ENCODE measurements at regions not wholly inside any gene's neighbourhood (a gene's known extent, or its start where the extent isn't known, plus 50 kb on each side); places are given as distances from the start of the nearest gene placed in this dataset.

- Mint-ChIP-seq H3K36me3 (no peaks in the 10 kb centered on the region), H3K9me3 (no peaks in the 10 kb centered on the region), H3K4me1 (peaks cover 3% of the 10 kb centered on the region), H3K27me3 (ENCODE audit: low read depth) (no peaks in the 10 kb centered on the region), H3K4me3 (no peak overlapping the region), H3K27ac (no peak overlapping the region)
- no peak for TF ChIP-seq CTCF (IDR thresholded peaks at IDR 0.05; ENCODE audit: unreplicated experiment)
- no peak for DNase-seq (ENCODE audit: low spot score in 2 of 2, unreplicated experiment in 2 of 2)
Observed at GRCh38 chr9:89967527-89967926, 362.7 kb downstream of the GADD45G start.

- Mint-ChIP-seq H3K4me3 (no peak overlapping the region), H3K27me3 (ENCODE audit: low read depth) (no peaks in the 10 kb centered on the region), H3K9me3 (no peaks in the 10 kb centered on the region), H3K27ac (no peak overlapping the region), H3K36me3 (no peaks in the 10 kb centered on the region), H3K4me1 (peaks cover 3% of the 10 kb centered on the region)
- no peak for DNase-seq (ENCODE audit: low spot score in 2 of 2, unreplicated experiment in 2 of 2)
- TF ChIP-seq CTCF (IDR thresholded peaks at IDR 0.05; ENCODE audit: unreplicated experiment): no peak
Observed at GRCh38 chr9:89969156-89969675, 364.4 kb downstream of the GADD45G start.

GRCh38 chr9:89969881-89970639, 365.2 kb downstream of the GADD45G start:
- DNase-seq (ENCODE audit: low spot score in 2 of 2, unreplicated experiment in 2 of 2): no peak
- no peak overlapping the region for H3K4me3 Mint-ChIP-seq
- peaks cover 3% of the 10 kb centered on the region for H3K4me1 Mint-ChIP-seq
- no peaks in the 10 kb centered on the region for H3K36me3 Mint-ChIP-seq
- no peaks in the 10 kb centered on the region for H3K27me3 Mint-ChIP-seq (ENCODE audit: low read depth)
- TF ChIP-seq CTCF (IDR thresholded peaks at IDR 0.05; ENCODE audit: unreplicated experiment): no peak
- H3K9me3 Mint-ChIP-seq: no peaks in the 10 kb centered on the region
- H3K27ac Mint-ChIP-seq: no peak overlapping the region

DNA sequence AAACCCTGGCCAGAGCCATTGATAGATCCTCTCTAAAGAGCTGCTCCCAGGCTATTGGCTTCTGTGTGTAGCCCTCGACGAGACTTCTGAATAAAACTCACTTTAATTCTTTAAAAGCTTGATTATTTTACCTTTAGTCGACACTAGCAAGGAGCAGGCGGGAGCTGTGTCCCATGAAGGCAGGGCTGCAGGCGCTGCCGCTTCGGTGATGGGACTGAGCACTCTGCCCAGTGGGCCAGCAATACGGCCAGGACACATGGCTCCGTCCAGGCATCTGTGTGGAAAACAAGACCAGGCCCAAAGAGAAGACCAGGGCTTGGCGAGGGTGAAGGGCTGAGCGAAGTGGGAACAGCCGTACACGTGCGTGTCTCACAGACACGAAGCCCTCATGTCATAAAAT, 365.9 kb downstream of the GADD45G start:
- no peak for DNase-seq (ENCODE audit: low spot score in 2 of 2, unreplicated experiment in 2 of 2)
- Mint-ChIP-seq H3K9me3 (no peaks in the 10 kb centered on the region), H3K4me1 (peaks cover 3% of the 10 kb centered on the region), H3K4me3 (no peak overlapping the region), H3K27me3 (ENCODE audit: low read depth) (no peaks in the 10 kb centered on the region), H3K36me3 (no peaks in the 10 kb centered on the region), H3K27ac (no peak overlapping the region)
- TF ChIP-seq CTCF (IDR thresholded peaks at IDR 0.05; ENCODE audit: unreplicated experiment): no peak

DNA sequence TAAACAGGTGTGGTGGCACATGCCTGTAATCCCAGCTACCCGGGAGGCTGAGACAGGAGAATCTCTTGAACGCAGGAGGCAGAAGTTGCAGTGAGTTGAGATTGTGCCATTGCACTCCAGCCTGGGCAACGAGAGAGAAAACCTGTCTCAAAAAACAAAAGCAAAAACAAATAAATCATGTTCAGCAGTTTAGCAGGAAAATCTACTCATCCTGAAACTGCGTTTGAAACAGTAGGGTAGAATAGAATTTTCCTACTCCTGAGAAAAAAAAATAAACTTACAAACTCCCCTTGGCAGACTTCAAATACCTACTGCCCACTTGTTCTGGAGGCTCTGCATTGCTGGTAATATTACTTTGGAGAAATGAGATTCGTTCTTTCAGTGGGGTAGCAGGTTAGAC, 367.7 kb downstream of the GADD45G start:
- peaks cover 3% of the 10 kb centered on the region for H3K4me1 Mint-ChIP-seq
- H3K4me3 Mint-ChIP-seq: no peak overlapping the region
- no peaks in the 10 kb centered on the region for H3K27me3 Mint-ChIP-seq (ENCODE audit: low read depth)
- no peak overlapping the region for H3K27ac Mint-ChIP-seq
- no peak for DNase-seq (ENCODE audit: low spot score in 2 of 2, unreplicated experiment in 2 of 2)
- no peaks in the 10 kb centered on the region for H3K9me3 Mint-ChIP-seq
- H3K36me3 Mint-ChIP-seq: no peaks in the 10 kb centered on the region
- TF ChIP-seq CTCF (IDR thresholded peaks at IDR 0.05; ENCODE audit: unreplicated experiment): no peak

Measured in mesothelial cell of epicardium (in vitro differentiated cells).